KG1 (cell line): ENCODE measurements at regions not wholly inside any gene's neighbourhood (a gene's known extent, or its start where the extent isn't known, plus 50 kb on each side); places are given as distances from the start of the nearest gene placed in this dataset.

Source experiments
- DNase-seq: peaks from one replicate; lab custom pipeline; 2025; lab: John Stamatoyannopoulos, UW

DNA sequence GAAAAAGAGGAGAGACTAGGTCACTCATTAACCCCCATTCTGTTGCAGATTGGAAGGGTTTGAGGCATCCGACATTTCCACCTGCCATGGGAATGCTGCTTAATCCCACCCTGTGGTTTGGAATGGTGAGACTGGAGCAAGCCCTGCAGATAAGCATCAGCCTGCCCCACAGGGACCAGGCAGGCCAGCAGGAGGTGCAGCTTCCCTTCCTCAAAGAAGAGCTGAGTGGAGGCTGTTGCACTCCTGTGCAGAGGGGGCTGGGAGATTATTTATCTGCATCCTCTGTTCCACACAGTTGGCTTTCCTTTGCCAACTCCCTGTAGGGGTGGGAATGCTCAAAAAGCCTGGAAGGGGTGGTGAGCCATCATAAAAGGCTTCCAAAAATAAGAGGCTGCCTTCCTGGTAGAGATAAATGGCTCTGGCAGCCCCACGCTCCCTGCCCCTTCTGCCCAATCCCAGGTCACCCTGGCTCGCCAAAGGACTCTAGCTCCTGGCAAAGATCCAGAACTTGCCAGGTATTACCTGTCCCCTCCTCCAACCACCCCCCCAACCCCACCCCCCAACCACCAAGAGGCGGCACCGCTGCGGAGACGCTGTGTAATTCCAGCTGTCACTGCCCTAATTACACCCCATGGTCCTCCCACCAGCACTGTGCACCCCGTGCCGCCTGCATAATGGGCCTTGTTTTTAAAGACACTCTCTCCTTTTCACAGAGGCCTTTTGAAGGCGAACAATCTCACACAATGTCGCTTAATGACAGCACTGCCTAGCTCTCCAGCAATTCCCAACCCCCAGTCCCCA lies 83.0 kb upstream of the ZC3H12A start:
- no peak for DNase-seq

DNA sequence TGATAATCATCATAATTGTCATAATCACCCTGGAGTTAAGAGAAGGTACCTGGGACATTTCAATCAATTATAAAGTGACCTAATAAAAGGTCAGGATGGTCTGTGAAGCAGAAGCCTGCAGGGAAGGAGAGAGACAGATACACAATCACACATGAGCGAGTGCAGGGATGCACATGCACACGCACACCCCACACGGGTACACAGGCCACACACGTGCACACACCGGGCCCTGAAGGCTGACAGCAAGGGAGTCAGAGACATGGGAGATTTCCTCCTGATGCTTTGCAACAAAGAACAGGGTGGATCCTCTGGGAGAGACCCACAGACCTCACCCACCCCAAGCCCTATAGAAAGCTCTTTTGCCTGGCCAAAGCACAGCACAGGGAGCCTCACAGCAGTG lies 82.3 kb upstream of the ZC3H12A start:
- no peak for DNase-seq

DNA sequence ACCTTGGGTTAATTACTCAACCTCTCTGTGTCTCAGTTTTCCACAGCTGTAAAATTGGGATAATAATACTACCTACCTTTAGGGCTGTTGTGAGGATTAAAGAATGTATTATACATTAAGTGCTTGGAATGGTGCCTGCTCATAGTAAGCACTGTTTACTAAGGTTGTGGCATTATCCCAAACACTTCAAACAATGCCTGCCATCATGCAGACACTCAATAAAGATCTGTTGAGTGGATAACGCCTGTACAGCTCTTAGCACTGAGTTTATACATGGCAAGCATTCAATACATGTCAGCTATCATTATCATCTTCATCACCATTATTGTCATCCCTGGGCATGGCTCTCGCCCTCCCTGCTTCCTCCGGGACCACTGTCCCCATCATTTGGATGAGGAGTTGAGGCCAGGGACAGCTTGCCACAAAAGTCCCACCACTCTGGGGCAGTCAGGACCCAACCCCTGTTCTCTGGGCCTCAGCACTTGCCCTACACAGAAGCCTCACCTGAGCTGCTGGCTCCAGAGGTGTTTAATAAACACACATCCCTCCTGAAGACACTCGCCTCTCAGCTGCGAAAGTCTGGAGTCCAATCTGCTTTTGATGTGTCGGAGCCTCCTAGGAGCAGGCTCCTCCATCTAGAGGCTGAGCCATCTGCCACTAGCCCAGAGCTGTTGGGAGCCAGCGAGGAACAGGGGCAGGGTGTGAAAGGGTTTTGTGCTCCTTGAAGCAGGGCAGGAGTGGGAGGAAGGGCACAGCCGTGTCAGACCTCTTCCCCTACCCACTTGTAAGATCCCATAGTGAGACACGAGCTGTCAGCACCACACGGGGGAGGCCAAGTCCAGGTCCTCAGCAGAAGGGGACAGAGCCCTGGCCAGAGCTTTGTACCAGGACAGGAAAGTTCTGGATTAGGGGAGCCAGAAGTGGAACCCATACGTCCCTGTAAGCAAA lies 80.9 kb upstream of the ZC3H12A start:
- DNase-seq: no peak

DNA sequence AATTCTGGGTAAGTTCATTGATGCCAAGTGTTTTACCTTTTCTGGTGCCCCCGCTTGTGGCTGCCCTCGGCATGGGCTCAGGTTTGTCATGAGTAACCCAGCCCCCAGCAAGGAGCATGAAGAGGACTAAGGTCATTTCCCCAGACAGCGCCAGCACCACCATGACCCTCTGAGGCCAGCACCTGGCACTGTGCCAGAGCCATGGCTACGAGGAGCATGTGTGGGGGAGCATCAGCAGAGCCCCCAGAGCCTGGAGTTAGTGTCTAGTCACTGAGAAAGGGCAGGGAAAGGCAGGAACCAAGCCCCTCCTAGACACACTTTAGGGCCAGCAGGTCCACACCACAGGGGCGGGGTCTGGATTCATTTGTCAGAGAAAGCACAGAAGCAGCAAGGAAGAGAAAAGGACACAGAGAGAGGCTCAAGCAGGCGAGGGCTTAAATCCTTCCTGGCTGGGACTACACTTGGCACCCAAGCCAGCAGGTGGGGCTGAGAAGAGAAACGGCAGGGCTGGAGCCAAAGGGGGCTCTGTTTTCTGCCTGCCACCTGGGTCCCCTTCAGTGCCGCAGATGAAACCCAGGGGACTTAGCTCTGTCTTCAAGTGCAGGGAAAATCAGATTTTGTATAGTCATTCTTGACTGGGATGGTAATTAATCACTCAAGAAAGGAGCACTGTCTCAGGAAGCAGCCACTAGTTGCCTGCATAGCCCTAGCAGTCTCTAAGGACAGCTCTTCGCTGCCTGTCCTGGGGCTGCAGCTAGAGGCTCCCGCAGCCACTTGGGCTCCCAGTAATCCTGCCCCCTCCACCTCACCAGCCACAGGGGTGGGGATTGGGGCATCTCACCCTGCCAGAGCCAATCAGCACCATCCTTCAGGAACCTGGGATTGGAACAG lies 79.6 kb upstream of the ZC3H12A start:
- DNase-seq: no peak

DNA sequence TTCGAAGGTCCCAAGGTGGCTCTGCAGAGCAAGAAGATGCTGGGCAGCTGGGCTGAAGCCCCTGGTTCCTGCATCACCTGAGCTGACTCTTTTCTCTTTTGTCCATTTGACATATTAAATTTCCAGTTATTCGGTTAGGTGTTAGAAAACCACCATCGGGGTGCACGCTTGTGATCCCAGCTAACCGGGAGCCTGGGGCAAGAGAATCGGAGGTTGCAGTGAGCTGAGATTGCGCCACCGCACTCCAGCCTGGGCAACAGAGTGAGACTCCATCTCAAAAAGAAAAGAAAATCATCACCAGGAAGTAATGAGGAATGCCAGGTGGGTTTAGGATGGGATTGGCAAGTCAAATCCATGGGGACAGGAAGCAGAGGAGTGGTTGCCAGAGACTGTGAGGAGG lies 76.3 kb upstream of the ZC3H12A start:
- DNase-seq: no peak

DNA sequence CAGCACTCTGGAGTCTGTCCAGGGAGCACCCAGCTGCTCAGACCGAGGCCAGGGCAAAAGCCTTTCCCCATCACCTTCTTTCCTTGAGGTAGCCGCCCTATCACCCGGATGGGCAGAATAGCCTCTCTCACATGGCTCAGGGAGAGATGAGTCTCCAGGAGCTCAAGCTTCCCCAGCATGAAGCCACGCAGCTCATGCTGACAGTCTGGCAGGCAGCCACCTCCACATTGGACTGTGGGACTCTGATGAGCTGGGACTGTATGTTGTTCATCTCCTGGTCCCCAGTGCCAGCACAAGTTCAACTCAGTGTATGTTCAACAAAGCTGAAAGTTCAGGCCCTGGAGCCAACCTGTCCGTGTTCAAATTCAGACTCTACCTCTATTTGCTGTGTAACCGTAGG lies 75.2 kb upstream of the ZC3H12A start:
- DNase-seq: no peak

DNA sequence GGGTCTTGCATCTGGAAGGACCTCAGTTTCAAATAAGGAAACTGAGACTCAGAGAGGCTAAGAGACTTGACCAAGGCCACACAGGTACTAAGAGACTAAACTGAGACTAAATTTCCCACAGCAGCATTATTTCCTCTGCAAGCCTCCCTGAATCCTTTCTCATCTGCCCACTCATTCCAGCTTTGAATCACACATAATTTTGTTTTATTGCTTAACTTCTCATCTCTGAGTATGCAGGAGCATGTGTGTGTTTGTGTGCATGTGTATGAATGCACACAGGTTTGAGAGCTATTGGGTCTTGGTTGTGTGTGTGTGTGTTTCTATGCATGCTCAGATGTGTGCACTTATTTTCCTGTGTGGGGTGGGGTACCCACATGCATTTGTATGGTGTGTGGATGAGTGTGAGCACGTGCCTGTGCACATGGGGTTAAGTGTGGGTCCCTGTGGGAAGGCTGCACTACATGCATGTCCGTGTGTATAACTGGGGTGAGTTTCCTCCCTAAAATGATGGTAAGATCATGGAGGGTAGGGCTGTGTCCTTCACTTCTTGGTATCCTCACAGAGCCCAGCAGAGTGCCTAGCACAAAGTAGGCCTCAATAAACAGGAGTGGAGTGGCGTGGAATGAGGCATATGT lies 74.4 kb upstream of the ZC3H12A start:
- no peak for DNase-seq

DNA sequence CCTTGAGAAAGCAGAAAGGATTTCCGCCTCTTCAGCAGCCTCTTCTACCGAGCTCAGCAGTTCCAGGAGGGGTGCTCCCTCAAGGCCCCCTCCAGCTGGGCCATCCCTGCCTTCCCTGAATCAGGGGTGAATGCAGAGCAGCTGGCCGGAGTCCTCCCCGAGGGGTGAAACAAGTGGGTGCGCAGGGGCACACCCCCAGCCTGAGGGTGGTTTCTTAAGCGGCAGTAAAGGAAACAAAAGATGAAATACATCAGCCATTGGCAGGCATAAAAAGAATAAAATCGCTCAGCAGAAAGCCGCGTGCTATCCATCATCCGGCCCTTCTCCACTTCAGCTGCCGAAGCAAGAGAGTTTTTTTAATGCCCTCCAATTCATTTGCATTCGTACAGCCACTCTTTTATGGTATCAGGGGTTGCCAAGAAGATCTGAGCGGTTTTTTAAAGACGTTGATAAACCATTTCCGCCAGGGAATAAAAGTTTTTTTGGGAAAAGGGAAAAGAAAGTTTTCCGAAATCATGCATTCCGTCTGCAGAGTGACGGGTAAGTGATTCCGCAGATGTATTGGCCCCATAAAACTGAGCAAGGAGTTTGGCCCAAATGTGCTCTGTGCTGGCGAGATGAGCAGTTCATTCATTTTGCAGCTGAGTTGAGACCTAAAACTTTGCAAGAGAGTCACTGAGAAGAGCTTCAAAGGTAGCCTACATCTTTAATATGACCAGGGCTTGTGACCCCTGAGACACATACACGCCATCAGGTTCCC lies 73.7 kb upstream of the ZC3H12A start:
- DNase-seq: no peak

DNA sequence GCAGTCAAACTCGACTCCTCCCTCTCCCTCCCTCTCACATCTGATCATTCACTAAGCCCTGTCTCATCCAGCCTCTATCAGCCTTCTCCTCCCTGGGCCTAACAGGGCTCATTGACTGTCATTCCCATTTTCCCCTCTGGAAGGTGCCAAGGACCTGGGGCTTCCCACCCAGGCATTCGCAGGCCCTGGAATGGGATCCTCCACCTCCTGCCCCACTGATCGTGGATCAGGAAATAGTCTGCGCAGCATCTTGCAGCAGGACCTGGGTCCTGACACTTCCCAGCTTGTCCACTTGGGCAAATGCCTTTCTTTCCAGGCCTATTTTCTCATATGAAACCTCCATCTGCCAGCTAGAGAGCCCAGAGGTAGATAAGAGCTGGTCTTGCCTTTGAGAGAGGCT lies 71.2 kb upstream of the ZC3H12A start:
- no peak for DNase-seq

DNA sequence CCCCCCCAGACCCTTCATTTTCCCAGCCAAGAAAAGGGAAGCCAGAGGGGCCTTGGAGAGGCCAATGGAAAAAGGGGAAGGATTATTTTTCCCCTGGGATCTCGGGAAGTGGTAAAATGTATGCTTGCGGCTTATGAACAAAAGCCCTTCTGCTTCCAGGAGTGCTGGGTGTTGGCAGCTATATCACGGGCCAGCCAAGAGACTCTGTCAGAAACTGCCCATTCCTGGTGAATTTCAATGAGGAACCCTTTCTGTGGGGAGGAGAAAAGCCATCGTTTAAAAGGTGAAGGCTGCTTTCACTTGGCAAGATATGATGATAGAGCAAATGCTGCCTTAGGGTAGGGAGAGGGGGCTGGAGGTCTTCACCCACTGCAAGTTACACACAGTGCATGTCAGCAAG lies 69.7 kb upstream of the ZC3H12A start:
- no peak for DNase-seq

DNA sequence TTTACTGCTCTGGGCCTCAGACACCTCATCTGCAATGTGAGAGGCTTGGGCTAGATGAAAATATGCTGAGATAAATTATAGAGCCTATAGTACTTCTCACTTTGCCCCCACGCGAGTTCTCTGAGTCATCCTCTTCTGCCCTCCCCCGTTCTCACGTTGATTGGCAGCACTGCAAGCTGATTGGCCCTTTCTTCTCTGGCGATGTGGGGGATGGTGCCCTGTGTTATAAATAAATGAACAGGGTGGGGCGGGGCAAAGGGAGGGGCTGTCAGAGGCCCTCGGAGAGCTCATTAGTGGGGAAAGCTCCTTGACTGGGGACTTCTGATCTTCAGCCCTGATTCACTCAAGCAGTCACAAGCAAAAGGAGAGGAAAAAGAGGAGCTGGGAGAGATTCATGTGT lies 64.3 kb upstream of the ZC3H12A start:
- DNase-seq: no peak

DNA sequence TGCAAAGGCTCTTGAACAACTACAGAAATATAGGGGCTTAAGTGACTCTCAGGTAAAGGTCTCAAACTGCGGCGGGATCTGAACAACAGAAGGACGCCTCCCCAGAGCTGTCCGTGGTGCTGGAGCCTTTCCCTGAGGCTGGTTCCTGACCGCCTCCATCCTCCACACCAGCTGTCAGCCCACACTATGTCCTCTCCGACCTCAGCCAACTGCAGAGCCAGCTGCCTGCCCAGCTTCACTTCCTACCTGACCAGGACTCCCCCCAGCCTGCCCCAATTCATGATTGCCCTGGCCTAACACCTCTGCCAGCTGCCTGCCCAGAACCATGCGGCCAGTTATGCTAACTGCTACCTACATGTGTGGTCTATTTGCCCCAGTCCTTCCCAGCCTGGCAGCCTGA lies 63.6 kb upstream of the ZC3H12A start:
- no peak for DNase-seq

DNA sequence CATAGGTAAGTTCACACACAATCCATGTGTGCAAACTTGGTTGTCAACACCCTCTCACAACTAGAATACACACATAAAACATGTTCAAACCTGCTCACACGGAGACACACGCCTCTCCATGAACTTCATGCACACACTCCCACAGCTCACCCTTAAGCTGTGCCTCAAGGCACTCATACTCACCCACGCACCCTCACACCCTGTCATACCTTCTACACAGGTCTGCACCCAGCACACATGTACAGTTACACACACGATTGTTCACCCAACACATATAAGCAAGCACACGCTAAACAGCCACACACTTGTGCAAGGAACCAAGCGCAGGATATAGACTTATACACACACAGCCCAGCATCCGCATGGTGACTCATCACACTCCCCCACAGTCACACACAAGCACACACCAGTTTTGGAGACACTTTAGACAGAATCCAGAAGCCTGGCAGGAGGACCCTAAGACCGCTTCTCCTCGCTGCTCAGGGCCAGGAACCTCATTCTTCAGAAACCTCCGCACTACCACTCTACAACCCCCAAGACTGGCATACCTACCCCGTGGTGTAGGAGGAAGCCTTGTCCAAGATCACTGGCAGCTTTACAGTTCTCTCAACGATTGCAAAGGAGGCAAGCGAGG lies 58.7 kb upstream of the ZC3H12A start:
- DNase-seq: no peak

DNA sequence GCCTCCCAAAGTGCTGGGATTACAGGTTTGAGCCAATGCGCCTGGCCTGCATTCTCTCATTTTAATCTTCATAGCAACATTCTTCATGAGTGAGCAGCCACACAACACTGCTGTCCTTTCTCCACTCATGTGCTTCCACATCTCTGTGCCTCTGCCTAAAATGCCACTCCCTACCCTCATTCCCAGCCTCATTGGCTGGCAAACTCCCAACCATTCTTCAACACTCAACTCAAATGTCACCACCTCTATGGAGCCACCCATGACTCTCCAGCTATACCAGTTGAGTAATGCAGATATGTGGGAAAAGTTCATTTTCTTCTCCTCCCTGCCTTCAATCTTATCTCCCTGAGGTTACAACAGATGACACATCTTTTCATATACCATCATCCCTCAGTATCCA lies 53.9 kb upstream of the ZC3H12A start:
- DNase-seq: no peak

DNA sequence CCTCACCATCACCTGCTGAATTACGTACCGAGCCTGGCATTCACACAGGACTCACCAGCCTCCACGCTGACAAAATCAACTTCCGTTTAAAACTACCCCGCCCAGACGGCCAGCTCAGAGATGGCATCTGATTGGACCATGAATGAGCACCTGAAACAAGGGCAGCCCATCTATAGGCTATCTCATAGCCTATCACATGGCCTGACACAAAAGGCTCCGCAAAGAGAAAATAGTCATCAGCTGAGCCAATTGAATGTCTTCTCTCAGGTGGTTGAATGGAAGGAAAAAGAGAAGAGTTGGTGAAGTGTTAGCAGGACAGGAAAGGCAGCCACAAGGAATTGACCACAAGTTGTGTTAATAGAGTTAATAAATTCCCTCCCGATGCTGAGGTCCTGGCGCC lies 50.6 kb upstream of the ZC3H12A start:
- no peak for DNase-seq

DNA sequence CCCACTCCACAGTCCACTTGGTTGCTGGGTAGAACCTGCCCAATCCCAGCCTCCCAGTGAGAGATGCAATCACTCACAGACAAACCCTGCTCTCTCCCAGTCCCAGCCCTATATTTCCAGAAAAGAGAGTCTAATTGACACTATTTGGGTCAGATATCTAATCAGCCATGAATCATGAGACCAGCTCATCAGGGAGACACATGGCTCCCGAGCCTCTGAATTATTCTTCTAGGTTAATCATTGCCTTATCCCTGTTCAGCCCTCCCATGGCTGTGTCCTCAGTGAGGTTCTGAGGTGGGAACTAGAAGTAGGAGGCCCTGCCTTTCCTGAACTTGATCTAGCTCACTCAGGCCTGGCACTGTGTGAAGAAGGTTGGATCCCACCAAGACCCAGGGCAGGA lies 49.9 kb upstream of the ZC3H12A start:
- no peak for DNase-seq
